GM18508 (cell line): ENCODE measurements at regions not wholly inside any gene's neighbourhood (a gene's known extent, or its start where the extent isn't known, plus 50 kb on each side); places are given as distances from the start of the nearest gene placed in this dataset.

Experiments used
- ATAC-seq: cut with Tn5 transposase; IDR thresholded peaks from one replicate; pipeline ENCODE4 v1.9.1; 2021; ENCODE audit warnings: moderate number of reproducible peaks; ENCODE audit not compliant: insufficient read depth, unreplicated experiment

DNA sequence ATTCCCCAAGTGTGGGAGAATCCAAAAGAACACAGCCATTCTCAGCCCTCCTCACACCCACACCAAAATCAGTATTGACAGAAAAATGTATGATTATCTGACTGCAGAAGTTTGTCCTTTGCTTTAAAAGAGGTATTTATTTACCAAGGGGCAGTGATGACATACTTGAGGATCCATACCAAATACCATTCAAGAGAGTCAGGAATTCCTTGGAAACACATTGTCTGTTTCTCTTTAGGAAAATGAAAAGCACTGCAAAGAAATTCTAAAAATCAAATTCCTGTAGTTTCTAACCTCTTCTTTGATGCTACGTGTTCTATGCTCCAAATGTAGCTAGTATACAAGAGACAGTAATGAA is 509.6 kb upstream of the CXADR start:
- no peak for ATAC-seq

DNA sequence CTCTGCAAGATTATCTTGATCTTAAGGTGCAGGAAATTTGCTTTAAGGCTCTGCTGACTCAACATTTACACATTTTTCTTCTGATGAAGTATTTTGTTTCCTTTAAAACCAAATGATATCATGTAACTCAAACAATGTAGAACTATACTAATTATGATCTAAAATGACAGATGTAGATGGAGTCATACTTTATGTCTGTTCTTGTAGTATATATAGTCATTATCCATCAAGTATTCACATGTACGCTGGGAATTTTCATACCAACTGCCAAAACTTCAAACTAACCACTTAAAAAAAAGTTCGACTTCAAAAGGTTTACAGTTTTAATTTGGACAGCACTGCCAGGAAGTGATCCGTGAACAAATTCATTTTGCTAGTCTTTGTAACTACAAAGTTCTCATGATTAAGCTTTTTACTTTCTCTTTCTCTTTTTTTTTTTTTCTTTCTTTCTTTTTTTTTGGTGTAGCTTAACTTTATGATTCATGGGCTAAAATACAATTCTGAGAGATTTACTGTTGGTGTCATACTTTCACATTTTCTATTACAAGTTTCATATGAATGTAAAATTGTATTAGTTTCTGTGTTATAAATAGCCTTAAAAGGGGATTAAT is 509.0 kb upstream of the CXADR start:
- no peak for ATAC-seq

DNA sequence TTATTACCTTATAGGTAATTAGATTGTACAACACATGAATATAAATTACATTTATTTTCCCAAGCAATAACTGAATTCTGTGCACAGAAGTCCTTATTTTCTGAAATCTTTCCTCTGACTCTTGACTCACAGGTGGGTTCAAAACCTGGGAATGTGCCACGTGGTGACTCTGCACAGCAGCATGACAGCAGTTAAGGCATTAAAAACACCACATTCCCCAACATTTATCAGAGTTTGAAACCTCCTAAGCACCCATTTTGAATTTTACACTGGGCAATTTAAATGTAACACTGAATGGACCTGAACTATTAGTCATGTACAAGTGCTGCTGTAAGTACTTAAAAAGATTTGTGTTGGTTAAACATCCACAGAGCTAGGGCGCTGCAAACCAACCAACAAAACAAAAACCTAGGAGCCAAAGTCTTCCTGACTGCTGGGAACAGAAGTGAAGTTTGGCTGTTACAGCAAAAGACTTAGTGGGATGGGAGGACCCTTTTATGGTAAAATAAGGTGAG is 480.6 kb upstream of the CXADR start:
- ATAC-seq = no peak

DNA sequence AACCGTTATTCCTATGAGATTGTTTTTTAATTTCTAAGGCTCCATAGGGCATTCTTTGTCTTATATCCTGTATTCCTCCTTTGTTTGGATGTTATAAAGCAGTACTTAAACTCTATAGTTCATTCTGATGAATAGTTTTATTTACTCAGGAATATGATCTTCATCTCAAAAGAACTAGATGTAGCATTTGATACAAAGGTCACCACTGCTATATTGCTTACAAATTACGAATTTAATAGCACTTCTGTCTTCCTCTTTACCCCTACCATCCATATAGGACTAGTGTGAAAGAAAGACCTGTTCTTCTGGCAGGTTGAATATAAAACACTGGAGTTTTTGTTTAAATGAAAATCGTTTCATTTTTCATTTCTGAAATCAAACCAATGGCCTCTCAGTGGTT is 468.1 kb upstream of the CXADR start:
- no peak for ATAC-seq

DNA sequence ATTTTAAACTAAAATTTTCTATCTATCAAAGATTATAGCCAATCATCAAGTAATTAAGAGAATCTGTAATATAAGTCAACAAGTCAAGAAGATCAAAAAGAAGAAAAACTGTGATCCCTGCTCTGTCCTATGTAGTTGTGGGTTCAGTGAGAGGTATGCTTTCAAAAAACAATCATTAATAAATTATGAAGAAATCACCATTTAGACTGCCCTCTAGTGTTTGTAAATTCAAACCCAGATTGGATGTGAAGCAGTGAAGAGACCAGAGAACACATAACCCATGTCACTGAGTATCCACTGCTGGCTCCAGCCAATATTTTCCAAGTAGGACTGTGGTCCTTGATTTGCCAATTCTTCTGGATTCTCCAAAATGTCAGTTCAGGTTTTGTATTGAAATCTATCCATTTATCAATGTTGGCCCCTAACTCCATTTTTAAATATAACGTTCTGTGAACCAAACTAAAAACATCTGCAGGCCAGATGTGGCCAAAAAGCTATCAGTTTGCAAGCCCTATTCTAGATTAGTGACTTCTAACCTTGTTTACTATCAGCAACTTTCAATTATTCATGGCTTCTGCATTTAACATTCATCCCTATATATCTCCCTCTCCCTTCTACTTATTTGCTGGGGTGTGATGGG is 467.5 kb upstream of the CXADR start:
- no peak for ATAC-seq

DNA sequence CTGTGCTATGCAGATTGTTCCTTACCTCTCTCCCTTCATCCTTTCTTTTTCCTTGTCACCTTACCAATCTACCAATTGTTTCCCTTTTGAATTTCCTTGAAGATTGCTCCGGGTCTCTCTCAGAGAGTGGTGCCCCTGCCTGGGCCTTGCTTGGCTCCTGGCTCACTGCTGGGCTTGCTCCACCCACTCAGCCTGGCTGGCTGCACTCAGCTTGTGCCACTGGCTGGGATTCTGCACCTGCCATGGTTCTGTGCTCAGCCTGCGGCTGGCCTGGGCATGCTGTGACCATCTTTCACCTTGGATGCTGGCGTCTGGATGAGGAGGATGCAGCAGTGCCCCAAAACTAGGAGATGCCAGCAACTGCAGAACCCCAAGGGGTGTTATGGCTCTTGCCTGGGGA is 463.9 kb upstream of the CXADR start:
- no peak for ATAC-seq

DNA sequence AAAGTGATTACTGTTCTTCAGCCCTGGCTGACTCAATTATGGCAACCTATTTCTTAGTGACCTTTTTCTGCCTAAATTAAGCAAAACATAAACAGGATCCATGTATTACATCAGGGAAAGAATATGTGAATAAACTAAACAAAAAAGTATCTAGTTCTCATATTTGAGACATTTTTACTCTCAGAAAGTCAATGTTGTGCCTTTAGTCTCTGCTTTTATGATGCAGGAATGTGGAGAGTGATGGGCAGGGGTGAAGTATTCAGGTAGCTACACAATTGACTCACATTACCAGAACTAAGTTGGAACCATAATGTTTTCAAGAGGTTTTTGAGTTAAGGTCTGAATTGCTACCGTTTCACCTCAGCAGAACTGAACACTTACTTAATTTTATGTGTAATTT is 462.7 kb upstream of the CXADR start:
- ATAC-seq = no peak

DNA sequence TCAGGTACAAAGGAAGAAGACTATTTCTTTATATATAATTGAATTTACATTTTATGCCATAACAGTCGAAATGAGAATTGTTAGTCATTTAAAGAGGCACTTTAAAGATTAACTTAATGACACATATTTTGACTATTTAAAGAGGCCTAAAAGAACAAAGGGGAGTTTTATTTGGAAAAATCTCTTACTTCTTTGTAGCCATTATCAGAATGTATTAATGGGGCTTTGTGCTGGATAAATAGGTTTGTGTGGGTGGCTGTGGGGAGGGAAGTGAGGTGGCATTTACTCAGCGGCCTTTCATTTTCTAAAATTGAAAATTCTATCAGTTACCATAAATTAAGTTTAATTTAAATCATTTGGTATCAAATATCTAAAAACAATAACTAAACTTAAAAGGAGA is 462.2 kb upstream of the CXADR start:
- ATAC-seq = no peak

DNA sequence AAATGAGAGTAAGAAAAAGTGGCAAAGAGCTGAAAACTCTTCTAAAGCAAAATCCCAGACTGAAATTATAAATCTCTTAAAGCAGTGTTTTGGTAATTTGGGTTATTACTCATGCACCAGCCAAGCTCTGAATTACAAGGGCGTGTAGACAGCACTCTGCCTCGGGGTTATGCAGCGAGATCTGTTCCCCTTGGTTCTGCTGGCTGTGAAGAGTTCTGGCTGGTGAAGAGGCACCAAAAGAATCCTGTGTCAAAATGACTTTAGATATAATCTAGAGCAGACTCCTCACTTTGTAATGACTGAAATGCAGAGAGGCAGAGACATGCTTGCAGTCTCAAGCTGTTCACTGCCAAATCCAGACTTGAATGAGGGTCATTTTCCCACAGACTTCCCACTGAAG is 461.8 kb upstream of the CXADR start:
- no peak for ATAC-seq

DNA sequence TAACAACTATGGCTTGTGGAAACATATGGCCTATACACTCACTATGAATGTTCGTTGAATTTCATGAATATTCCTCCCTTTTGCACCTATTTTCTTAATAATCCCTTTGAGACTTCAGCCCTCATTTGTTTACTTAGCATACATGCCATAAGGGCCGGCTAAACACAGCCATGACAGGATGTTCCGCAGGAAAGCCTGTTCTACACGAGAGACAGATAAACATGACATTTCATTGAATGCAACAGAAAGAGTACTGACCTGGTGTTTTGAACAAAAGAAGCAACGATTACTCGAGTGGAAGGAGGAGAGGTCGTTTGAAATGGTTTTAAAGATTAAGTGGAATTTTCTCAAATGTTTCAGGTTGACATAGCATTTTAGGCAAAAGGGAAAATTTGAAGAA is 459.5 kb upstream of the CXADR start:
- ATAC-seq = no peak

DNA sequence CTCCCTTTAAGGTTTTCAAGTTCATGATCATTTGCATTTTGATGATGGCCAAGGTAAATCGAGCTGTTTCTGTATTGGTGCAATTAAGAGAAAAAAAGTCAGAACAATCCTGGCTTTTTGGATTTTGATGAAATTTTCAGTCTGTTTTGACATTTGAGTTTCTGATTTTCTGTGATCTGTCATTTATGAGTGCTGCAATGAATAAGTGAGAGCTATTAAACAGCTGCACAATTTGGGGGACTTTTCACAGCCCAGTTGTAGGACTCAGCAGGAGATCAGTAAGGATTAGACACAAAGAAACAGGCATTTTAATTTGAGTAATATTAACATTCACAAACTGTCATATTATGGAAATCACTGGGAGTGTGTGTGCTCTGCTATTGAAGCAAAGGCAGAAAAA is 452.9 kb upstream of the CXADR start:
- no peak for ATAC-seq

DNA sequence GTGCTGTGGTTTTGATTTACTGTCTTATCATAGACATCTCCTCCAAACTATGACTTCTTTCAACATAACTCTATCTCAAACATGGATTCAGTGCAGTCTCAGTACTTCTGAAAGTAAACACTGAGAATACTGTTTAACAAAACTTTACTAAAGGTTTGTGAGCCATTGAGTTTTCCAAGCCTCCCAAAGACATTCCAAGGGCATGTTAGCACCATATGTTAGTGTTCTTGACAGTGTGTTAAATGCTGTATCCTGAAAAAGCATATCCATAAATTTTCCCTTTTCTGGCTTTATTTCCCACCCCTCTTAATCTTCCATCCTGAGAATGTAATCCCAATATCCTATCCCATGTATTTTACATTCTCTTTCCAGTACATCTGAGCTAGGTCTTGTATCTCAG is 446.8 kb upstream of the CXADR start:
- no peak for ATAC-seq

DNA sequence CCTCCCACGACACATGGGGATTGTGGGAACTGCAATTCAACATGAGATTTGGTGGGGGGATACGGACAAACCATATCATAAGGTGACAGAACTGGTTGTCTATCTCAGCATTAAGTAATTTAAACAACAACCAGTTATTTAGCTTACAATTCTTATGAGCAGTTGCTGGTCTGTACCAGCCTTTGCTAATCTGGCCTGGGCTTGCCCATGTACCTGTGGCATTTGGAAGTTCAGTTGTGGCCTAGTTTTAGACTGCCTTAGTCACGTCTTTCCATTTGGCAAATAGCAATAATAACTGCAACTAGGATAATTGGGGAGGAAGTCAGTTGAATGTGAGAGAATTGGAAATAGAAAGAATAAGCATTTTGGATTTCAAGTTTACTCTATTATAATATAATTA is 441.8 kb upstream of the CXADR start:
- ATAC-seq = no peak

DNA sequence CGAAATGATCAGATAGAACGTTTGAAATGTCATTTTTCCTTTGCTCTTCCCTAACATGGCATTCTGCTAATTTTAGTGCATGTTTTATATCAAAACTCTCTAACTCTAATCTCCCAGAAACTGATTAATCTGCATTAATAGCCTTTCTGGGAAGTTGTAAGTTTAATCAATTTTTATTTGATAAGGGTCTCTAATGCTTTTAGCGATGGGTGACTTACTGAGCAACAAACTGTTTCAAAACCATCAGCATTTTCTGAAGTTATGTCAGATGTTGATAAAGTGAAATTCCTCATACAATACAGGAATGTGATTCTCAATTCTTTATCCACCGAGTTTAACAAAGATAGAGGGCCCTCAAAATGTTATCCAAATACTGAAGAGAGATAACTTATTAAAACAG is 431.6 kb upstream of the CXADR start:
- no peak for ATAC-seq

DNA sequence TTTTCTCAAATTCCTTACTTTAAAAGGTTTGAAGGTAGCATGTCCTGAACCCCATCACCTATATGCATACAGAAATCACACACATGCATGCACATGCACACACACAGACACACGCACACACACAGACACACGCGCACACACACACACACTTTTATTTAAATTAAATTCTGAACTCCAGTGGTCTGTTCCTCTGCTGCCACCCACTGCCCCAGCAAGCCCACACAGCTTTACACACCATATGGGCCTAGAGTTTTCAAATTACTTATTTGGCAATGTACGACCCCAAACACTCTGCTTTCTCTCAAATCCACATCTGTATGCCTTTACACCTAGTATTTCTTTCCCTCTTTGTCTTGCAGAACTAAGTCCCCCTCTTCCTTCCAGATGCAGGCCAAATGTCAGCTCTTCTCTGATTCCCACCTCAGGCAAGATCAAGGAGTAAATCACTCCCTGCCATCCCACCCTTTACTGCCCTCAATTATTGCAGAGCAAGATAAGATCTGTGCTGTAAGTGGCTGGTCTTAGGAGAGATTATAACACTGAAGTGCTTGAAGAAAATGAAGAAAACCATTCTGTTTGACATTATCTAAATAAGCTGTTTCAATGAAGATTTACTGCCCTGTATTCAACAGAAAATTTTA is 429.9 kb upstream of the CXADR start:
- ATAC-seq = no peak

DNA sequence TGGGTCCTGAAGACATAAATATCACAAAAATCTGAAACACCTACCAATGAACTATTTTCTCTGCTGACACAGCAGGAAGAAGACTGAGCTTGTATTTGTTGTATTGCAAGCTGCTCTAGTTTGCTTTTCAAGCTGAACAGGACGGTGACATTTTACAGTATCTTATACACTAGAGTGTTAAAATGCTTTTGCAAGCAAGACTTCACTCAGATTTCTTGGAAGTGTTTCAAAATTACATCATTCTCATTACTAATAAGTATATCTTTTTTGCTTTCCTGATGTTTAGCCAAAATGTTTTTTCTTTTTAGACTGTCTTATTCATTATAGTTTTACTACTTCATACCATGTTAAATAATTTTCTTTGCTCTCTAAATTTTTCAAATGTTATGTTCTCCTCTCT is 427.1 kb upstream of the CXADR start:
- ATAC-seq = no peak

DNA sequence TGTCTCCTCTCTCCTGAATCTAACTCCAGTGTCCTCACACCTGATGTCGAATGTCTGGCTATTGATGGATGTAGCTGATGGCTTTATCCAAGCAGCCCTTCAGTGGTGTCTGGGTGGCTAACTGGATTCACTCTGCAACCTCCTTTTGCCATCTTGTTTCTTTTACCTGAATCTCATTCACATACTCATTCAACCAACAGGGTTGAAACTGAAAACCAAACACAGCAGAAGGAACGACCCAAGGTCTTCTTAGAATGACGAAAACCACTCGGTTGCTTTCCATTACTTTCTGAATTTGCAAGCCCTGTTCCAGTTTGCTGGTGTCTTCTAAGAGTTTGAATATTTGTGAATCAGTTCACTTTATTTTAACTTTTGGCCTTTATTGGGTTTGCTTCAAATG is 424.3 kb upstream of the CXADR start:
- no peak for ATAC-seq

DNA sequence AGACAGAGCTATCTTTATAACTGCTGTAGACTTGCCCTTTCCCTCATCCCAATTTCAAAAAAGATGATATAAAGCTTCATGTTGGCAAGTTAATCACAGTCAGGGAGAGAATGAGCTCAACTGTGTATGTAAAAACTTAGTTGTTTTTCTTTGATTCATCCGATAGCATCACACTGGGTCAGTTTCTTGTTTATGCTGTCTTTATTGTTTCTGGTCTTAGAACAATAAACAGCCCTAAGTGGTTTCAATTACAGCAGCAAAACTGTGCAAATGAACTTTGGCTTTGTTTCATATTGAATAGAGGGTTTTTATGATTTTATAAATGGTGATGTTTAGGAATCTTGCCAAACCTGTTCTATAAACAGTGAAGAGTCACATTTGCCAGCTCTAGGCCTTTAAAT is 423.8 kb upstream of the CXADR start:
- no peak for ATAC-seq

DNA sequence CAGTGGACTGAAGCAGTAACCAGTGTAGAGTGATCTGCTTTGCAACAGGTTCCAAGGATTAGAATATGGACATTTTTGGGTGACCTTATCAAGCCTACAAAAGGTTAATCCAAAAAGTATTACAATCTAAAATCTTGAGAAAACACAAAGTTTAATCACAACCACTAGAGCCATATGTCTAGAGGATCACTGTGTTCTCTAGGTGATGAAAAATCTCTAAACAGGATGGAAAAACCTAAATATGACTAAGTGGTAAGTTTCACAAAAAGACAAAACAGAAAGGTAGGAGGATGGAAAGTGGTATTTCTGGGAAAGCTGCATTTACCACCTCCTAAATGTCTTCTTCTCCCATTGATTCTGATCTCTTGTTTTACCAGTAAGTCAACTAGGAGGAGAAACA is 411.1 kb upstream of the CXADR start:
- ATAC-seq = no peak

DNA sequence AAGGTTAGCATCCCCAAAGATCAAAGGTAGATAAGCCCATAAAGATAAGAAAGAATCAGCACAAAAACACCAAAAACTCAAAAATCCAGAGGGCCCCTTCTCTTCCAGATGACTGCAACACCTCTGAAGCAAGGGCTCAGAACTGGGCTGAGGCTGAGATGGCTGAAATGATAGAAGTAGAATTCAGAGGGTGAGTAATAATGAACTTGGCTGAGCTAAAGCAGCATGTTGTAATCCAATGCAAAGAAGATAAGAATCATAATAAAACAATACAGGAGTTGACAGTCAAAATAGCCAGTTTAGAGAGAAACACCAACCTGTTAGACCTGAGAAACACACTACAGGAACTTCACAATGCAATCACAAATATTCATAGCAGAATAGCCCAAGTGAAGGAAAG is 406.9 kb upstream of the CXADR start:
- ATAC-seq = no peak

DNA sequence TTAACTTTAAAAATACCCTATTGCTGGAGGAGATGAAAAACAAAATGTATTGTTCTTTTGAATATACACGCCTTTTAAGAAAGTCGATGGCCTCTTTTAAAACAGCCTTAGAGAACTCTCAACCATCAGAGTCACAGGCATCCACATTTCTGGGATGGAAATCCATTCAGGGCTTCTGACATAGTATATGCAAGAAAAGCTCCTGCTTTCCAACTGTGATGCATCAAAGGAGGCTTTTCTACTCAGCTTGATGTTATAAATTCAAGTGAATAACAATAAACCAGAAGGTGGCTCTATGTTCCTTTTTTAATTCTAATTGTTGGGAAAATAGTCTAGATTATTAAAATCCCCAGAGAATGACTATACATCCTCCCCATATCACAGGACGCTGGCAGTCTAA is 398.8 kb upstream of the CXADR start:
- no peak for ATAC-seq
